ENCODE measurements at regions not wholly inside any gene's neighbourhood (a gene's known extent, or its start where the extent isn't known, plus 50 kb on each side); places are given as distances from the start of the nearest gene placed in this dataset.

DNA sequence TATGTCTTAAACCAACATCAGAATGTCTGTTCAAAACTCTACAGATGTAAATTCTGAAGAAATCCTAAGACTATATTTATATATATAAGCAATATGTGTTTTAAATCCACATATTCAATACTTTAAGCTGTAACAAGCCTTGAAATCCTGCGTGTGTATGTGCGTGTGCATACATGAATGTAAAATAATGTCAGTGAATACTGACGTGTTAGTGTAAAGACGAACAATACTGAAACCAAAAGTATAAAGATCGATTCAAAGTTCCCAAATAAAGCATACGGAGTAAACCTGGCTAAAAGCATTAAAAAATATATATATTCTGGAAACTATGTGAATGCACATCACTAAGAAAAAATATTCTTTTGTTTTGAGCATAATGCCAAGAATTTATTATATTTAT, 668.6 kb upstream of the NCAM2 start:
- Histone ChIP-seq H3K4me1 (ENCODE audit: control insufficient read depth, insufficient read depth, low read length) (no peaks in the 10 kb centered on the region), H3K4me3 (ENCODE audit: low read depth in 2 of 2, low read length in 2 of 2) (peak overlapping the region; percentile 29 to 31; a peak in 3 of 4 replicates), H3K27me3 (ENCODE audit: control insufficient read depth, insufficient read depth, low read length) (no peaks in the 10 kb centered on the region), H3K9me3 (ENCODE audit: control insufficient read depth, insufficient read depth, low read depth, low read length) (no peaks in the 10 kb centered on the region), H3K27ac (ENCODE audit: low read length) (no peak overlapping the region), H3K36me3 (ENCODE audit: control insufficient read depth, insufficient read depth, low read length) (no peaks in the 10 kb centered on the region)
- ChIA-PET CTCF (no interaction called here), POLR2A (no interaction called here)
- TF ChIP-seq POLR2AphosphoS5 (IDR thresholded peaks at IDR 0.05; ENCODE audit: low read depth, low read length) (no peak), SIN3A (IDR thresholded peaks at IDR 0.05; ENCODE audit: borderline replicate concordance, insufficient read depth, low read depth, low read length) (no peak), TCF7L2 (IDR thresholded peaks at IDR 0.05; ENCODE audit: low read depth, low read length) (no peak)
- TF ChIP-seq, protein P1, sequence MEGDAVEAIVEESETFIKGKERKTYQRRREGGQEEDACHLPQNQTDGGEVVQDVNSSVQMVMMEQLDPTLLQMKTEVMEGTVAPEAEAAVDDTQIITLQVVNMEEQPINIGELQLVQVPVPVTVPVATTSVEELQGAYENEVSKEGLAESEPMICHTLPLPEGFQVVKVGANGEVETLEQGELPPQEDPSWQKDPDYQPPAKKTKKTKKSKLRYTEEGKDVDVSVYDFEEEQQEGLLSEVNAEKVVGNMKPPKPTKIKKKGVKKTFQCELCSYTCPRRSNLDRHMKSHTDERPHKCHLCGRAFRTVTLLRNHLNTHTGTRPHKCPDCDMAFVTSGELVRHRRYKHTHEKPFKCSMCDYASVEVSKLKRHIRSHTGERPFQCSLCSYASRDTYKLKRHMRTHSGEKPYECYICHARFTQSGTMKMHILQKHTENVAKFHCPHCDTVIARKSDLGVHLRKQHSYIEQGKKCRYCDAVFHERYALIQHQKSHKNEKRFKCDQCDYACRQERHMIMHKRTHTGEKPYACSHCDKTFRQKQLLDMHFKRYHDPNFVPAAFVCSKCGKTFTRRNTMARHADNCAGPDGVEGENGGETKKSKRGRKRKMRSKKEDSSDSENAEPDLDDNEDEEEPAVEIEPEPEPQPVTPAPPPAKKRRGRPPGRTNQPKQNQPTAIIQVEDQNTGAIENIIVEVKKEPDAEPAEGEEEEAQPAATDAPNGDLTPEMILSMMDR (IDR thresholded peaks at IDR 0.05): no peak
- TF ChIP-seq, protein P2, sequence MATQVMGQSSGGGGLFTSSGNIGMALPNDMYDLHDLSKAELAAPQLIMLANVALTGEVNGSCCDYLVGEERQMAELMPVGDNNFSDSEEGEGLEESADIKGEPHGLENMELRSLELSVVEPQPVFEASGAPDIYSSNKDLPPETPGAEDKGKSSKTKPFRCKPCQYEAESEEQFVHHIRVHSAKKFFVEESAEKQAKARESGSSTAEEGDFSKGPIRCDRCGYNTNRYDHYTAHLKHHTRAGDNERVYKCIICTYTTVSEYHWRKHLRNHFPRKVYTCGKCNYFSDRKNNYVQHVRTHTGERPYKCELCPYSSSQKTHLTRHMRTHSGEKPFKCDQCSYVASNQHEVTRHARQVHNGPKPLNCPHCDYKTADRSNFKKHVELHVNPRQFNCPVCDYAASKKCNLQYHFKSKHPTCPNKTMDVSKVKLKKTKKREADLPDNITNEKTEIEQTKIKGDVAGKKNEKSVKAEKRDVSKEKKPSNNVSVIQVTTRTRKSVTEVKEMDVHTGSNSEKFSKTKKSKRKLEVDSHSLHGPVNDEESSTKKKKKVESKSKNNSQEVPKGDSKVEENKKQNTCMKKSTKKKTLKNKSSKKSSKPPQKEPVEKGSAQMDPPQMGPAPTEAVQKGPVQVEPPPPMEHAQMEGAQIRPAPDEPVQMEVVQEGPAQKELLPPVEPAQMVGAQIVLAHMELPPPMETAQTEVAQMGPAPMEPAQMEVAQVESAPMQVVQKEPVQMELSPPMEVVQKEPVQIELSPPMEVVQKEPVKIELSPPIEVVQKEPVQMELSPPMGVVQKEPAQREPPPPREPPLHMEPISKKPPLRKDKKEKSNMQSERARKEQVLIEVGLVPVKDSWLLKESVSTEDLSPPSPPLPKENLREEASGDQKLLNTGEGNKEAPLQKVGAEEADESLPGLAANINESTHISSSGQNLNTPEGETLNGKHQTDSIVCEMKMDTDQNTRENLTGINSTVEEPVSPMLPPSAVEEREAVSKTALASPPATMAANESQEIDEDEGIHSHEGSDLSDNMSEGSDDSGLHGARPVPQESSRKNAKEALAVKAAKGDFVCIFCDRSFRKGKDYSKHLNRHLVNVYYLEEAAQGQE (IDR thresholded peaks at IDR 0.05; ENCODE audit: insufficient read depth in 1 of 2, low read depth in 2 of 2, low read length in 1 of 2): no peak
- intact Hi-C loops (cut with micrococcal nuclease; ENCODE audit: unreplicated experiment): no loop called here
- in situ Hi-C loops (cut with HindIII; ENCODE audit: low pct_unique_long_range_greater_than_20kb, low sequenced_read_pairs): no loop called here
- DNase-seq (ENCODE audit: low read depth, low spot score): no peak
- no peak for ATAC-seq
- no TSS peak for BruUV-seq (replicated peaks)

DNA sequence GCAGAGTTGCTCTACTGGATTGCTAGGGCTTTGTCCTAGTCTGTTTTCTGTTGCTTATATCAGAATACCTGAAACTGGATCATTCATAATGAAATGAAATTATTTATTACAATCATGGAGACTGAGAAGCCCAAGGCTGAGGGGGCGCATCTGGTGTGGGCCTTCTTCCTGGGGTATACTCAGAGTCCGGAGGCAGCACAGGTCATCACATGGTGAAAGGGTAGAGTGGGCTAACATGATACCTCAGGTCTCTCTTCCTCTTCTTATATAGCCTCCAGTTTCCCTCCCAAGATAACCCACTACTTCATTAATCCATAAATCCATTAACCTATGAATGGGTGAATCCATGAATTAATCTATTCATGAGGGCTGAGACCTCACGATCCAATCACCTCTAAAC, 667.6 kb upstream of the NCAM2 start:
- Histone ChIP-seq H3K36me3 (ENCODE audit: control insufficient read depth, insufficient read depth, low read length) (no peaks in the 10 kb centered on the region), H3K4me3 (ENCODE audit: low read depth in 2 of 2, low read length in 2 of 2) (peak overlapping the region; percentile 31 to 43), H3K27ac (ENCODE audit: low read length) (no peak overlapping the region), H3K4me1 (ENCODE audit: control insufficient read depth, insufficient read depth, low read length) (no peaks in the 10 kb centered on the region), H3K9me3 (ENCODE audit: control insufficient read depth, insufficient read depth, low read depth, low read length) (no peaks in the 10 kb centered on the region), H3K27me3 (ENCODE audit: control insufficient read depth, insufficient read depth, low read length) (no peaks in the 10 kb centered on the region)
- ChIA-PET CTCF (no interaction called here), POLR2A (no interaction called here)
- ATAC-seq (no peak; the same call in 1 of the 2 replicates), DNase-seq (ENCODE audit: low read depth, low spot score) (no peak)
- in situ Hi-C loops (cut with HindIII; ENCODE audit: low pct_unique_long_range_greater_than_20kb, low sequenced_read_pairs) (no loop called here), intact Hi-C loops (cut with micrococcal nuclease; ENCODE audit: unreplicated experiment) (no loop called here)
- TF ChIP-seq TCF7L2 (IDR thresholded peaks at IDR 0.05; ENCODE audit: low read depth, low read length): no peak
- TF ChIP-seq, protein P1 (IDR thresholded peaks at IDR 0.05): no peak
- BruUV-seq (replicated peaks): no TSS peak

DNA sequence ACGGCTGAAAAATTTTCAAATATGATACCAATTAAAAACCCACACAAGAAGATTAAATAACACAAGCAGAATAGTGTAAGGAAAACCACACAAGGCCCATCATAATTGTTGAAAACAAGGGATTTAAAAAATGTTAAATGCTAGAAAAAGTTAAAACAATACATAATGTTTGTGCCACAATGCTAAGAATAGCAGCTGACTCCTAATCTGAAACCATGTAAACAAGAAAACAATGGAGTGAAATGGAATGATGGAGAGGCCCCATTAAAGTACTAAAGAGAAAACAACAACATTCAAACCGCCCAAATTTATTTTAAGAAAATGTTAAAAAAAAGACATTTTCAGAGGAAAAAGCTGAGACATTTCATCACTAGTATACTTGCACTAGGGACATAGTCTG, 663.6 kb upstream of the NCAM2 start:
- no peaks in the 10 kb centered on the region for H3K9me3 ChIP-seq (ENCODE audit: control insufficient read depth, insufficient read depth, low read depth, low read length)
- no peak overlapping the region for H3K4me3 ChIP-seq (ENCODE audit: low read depth in 2 of 2, low read length in 2 of 2)
- ATAC-seq (no peak), DNase-seq (ENCODE audit: low read depth, low spot score) (no peak)
- H3K27me3 ChIP-seq (ENCODE audit: control insufficient read depth, insufficient read depth, low read length): no peaks in the 10 kb centered on the region
- H3K27ac ChIP-seq (ENCODE audit: low read length): no peak overlapping the region
- intact Hi-C loops (cut with micrococcal nuclease; ENCODE audit: unreplicated experiment) (no loop called here), in situ Hi-C loops (cut with HindIII; ENCODE audit: low pct_unique_long_range_greater_than_20kb, low sequenced_read_pairs) (no loop called here)
- POLR2A ChIA-PET: no interaction called here
- no TSS peak for BruUV-seq (replicated peaks)
- CTCF ChIA-PET: no interaction called here
- H3K4me1 ChIP-seq (ENCODE audit: control insufficient read depth, insufficient read depth, low read length): no peaks in the 10 kb centered on the region
- TF ChIP-seq, protein P2 (IDR thresholded peaks at IDR 0.05; ENCODE audit: insufficient read depth in 1 of 2, low read depth in 2 of 2, low read length in 1 of 2): no peak
- TF ChIP-seq SIN3A (IDR thresholded peaks at IDR 0.05; ENCODE audit: borderline replicate concordance, insufficient read depth, low read depth, low read length) (no peak), TCF7L2 (IDR thresholded peaks at IDR 0.05; ENCODE audit: low read depth, low read length) (no peak), POLR2AphosphoS5 (IDR thresholded peaks at IDR 0.05; ENCODE audit: low read depth, low read length) (no peak)
- TF ChIP-seq, protein P1 (IDR thresholded peaks at IDR 0.05): no peak
- no peaks in the 10 kb centered on the region for H3K36me3 ChIP-seq (ENCODE audit: control insufficient read depth, insufficient read depth, low read length)
